ENCODE measurements at regions not wholly inside any gene's neighbourhood (a gene's known extent, or its start where the extent isn't known, plus 50 kb on each side); places are given as distances from the start of the nearest gene placed in this dataset.

DNA sequence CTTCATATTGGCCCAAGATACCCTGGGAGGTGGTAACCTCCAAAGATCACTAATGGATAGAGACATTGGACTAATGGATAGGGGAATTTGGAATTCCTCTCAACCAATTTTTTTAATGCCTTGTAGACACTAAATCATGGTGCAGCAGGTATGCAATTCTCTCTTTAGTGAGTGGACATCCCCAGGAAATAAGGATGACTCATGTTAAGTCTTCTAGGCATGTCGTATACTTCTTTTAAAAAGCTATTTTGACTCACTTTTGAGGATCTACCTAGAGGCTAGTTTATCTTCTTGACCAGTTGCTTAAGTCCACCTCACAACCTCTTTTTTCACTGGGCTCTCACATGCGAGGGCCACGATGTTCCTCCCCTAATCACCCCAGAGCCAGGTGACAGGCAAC, 211.6 kb upstream of the CDH12 start:
- no peak for TF ChIP-seq REST (IDR thresholded peaks at IDR 0.05; ENCODE audit: insufficient read depth in 1 of 2, low read depth in 2 of 2, low read length in 2 of 2)
- TF ChIP-seq POLR2AphosphoS5 (IDR thresholded peaks at IDR 0.05; ENCODE audit: low read depth, low read length) = no peak
- TF ChIP-seq TAF1 (IDR thresholded peaks at IDR 0.05; ENCODE audit: borderline replicate concordance, insufficient read depth, low read length) = no peak
- TF ChIP-seq SIN3A (IDR thresholded peaks at IDR 0.05; ENCODE audit: borderline replicate concordance, insufficient read depth, low read length) = no peak

All from PFSK-1 (cell line).